Panc1 (cell line): ENCODE measurements at regions not wholly inside any gene's neighbourhood (a gene's known extent, or its start where the extent isn't known, plus 50 kb on each side); places are given as distances from the start of the nearest gene placed in this dataset.

Experiments
- ATAC-seq: fragments of 200-7000 bp; cut with Tn5 transposase; 2 replicates; pipeline ENCODE4 v1.9.1; 2020; ENCODE audit warnings: mild to moderate bottlenecking, moderate library complexity
- BruUV-seq: library from RNA; stranded (reverse); fragments of 400-500 nt; replicated peaks from 2 replicates; lab custom pipeline; 2021; lab: Mats Ljungman, UMichigan
- CTCF ChIA-PET: fragments of 300-600 bp; sonication (Branson Sonifier 250); formaldehyde crosslinking; loops from one replicate; lab custom pipeline; 2022; ENCODE audit warnings: antibody characterized with exemption; lab: Charles Lee
- POLR2A ChIA-PET: fragments of 300-600 bp; sonication (Branson Sonifier 250); formaldehyde crosslinking; loops from one replicate; lab custom pipeline; 2022; ENCODE audit warnings: antibody characterized with exemption; lab: Charles Lee
- DNase-seq: peaks from one replicate; pipeline ENCODE4 v3.0.0-alpha.2; 2010; ENCODE audit warnings: low read depth, low spot score
- H3K27ac ChIP-seq: 2 replicates; pipeline ENCODE4 v1.5.1; 2011; ENCODE audit warnings: mild to moderate bottlenecking, low read length, inconsistent platforms
- H3K27me3 ChIP-seq: fragments of 200-500 bp; sonication (Bioruptor generic); 2 replicates; pipeline ENCODE4 v1.6.0; 2014; ENCODE audit warnings: low read length, inconsistent platforms; ENCODE audit not compliant: control insufficient read depth, insufficient read depth
- H3K36me3 ChIP-seq: fragments of 200-500 bp; sonication (Bioruptor generic); 2 replicates; pipeline ENCODE4 v1.5.1; 2014; ENCODE audit warnings: inconsistent platforms, mild to moderate bottlenecking, low read length, moderate library complexity; ENCODE audit not compliant: control insufficient read depth, insufficient read depth
- H3K4me1 ChIP-seq: 2 replicates; pipeline ENCODE4 v1.5.1; 2011; ENCODE audit warnings: inconsistent platforms, mild to moderate bottlenecking, low read length, moderate library complexity; ENCODE audit not compliant: control insufficient read depth, insufficient read depth
- H3K4me3 ChIP-seq, 2 experiments: 2 replicates each; pipeline ENCODE4 v1.5.1; 2011 to 2012; ENCODE audit warnings: low read depth in 2 of 2, low read length in 2 of 2, mild to moderate bottlenecking in 2 of 2, inconsistent platforms in 1 of 2, moderate library complexity in 1 of 2
- H3K9me3 ChIP-seq: fragments of 200-500 bp; sonication (Bioruptor generic); 2 replicates; pipeline ENCODE4 v1.5.1; 2014; ENCODE audit warnings: low read depth, mild to moderate bottlenecking, inconsistent platforms, low read length, moderate library complexity; ENCODE audit not compliant: control insufficient read depth, insufficient read depth
- POLR2AphosphoS5 ChIP-seq: IDR thresholded peaks from 2 replicates; pipeline ENCODE4 v1.6.1; 2012; ENCODE audit warnings: mild to moderate bottlenecking, low read depth, low read length, moderate library complexity
- SIN3A ChIP-seq: IDR thresholded peaks from 2 replicates; pipeline ENCODE4 v1.6.1; 2012; ENCODE audit warnings: low read depth, mild to moderate bottlenecking, low read length, moderate library complexity, borderline replicate concordance; ENCODE audit not compliant: insufficient read depth
- TCF7L2 ChIP-seq: IDR thresholded peaks from 2 replicates; pipeline ENCODE4 v1.6.1; 2011; ENCODE audit warnings: mild to moderate bottlenecking, low read depth, low read length, inconsistent platforms
- in situ Hi-C: cut with HindIII; loops from 2 replicates; pipeline ENCODE4 v1.10.0; 2016; ENCODE audit warnings: low sequenced_read_pairs, low pct_unique_long_range_greater_than_20kb
- intact Hi-C: fragments of 100-400 bp; cut with micrococcal nuclease; formaldehyde crosslinking; loops from one replicate; pipeline ENCODE4 v1.10.0; 2022; ENCODE audit not compliant: unreplicated experiment
- TF ChIP-seq, protein P1 (sequence below): fragments of 450-650 bp; IDR thresholded peaks from 2 replicates; pipeline ENCODE4 v1.5.1; 2017; ENCODE audit warnings: mild to moderate bottlenecking
- TF ChIP-seq, protein P2 (sequence below), 2 experiments: IDR thresholded peaks; 2 replicates each; pipeline ENCODE4 v1.6.1; 2011 to 2012; ENCODE audit warnings: low read depth in 2 of 2, control low read depth in 1 of 2, low read length in 1 of 2, mild to moderate bottlenecking in 1 of 2, moderate library complexity in 1 of 2; ENCODE audit not compliant: insufficient read depth in 1 of 2

- intact Hi-C loops: no loop called here
- Histone ChIP-seq H3K4me3 (no peak overlapping the region), H3K9me3 (no peaks in the 10 kb centered on the region), H3K27ac (peak overlapping the region; percentile 12; the same call in 1 of the 2 replicates), H3K4me1 (peaks cover 19% of the 10 kb centered on the region), H3K36me3 (no peaks in the 10 kb centered on the region), H3K27me3 (no peaks in the 10 kb centered on the region)
- POLR2A ChIA-PET: interaction anchor here (0.8 kb wide), 1 partner anchor 90 kb away, joined by 8 read pairs; no protein-coding TSS in a partner anchor
- BruUV-seq: no TSS peak
- CTCF ChIA-PET: interaction anchor here (0.6 to 0.7 kb wide), 2 partner anchors 19 to 23 kb away, joined by 3 to 14 read pairs; no protein-coding TSS in a partner anchor
- TF ChIP-seq POLR2AphosphoS5 (no peak), SIN3A (no peak)
- in situ Hi-C loops: no loop called here
- no peak for DNase-seq
- no peak for ATAC-seq
Observed at GRCh38 chr7:47712416-47712815, 130.5 kb upstream of the TNS3 start.

DNA sequence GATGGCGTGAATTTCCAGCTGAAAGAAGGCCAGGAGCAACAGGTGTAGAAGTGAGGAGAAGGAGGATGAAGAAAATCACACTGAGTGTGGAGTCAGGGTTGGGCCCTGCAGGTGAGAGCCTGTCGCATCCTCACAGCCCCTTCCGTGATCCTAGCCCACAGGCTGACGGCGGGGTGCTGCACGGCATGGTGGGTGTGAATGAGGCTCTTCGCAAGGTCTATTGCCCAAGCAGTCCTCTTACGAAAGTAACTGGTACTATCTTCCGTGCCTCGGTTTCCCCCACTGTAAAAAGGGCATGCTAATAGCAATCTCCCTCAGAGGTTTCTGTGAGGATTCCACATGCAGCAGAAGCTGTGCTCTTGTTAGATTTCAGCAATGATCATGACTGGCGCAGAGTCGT lies 129.9 kb upstream of the TNS3 start:
- Histone ChIP-seq H3K4me3 (no peak overlapping the region), H3K4me1 (peaks cover 19% of the 10 kb centered on the region), H3K36me3 (no peaks in the 10 kb centered on the region), H3K27ac (peak overlapping the region; percentile 12), H3K27me3 (no peaks in the 10 kb centered on the region), H3K9me3 (no peaks in the 10 kb centered on the region)
- TF ChIP-seq POLR2AphosphoS5 (no peak), SIN3A (no peak), TCF7L2 (no peak)
- TF ChIP-seq, protein P1, sequence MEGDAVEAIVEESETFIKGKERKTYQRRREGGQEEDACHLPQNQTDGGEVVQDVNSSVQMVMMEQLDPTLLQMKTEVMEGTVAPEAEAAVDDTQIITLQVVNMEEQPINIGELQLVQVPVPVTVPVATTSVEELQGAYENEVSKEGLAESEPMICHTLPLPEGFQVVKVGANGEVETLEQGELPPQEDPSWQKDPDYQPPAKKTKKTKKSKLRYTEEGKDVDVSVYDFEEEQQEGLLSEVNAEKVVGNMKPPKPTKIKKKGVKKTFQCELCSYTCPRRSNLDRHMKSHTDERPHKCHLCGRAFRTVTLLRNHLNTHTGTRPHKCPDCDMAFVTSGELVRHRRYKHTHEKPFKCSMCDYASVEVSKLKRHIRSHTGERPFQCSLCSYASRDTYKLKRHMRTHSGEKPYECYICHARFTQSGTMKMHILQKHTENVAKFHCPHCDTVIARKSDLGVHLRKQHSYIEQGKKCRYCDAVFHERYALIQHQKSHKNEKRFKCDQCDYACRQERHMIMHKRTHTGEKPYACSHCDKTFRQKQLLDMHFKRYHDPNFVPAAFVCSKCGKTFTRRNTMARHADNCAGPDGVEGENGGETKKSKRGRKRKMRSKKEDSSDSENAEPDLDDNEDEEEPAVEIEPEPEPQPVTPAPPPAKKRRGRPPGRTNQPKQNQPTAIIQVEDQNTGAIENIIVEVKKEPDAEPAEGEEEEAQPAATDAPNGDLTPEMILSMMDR: no peak
- TF ChIP-seq, protein P2, sequence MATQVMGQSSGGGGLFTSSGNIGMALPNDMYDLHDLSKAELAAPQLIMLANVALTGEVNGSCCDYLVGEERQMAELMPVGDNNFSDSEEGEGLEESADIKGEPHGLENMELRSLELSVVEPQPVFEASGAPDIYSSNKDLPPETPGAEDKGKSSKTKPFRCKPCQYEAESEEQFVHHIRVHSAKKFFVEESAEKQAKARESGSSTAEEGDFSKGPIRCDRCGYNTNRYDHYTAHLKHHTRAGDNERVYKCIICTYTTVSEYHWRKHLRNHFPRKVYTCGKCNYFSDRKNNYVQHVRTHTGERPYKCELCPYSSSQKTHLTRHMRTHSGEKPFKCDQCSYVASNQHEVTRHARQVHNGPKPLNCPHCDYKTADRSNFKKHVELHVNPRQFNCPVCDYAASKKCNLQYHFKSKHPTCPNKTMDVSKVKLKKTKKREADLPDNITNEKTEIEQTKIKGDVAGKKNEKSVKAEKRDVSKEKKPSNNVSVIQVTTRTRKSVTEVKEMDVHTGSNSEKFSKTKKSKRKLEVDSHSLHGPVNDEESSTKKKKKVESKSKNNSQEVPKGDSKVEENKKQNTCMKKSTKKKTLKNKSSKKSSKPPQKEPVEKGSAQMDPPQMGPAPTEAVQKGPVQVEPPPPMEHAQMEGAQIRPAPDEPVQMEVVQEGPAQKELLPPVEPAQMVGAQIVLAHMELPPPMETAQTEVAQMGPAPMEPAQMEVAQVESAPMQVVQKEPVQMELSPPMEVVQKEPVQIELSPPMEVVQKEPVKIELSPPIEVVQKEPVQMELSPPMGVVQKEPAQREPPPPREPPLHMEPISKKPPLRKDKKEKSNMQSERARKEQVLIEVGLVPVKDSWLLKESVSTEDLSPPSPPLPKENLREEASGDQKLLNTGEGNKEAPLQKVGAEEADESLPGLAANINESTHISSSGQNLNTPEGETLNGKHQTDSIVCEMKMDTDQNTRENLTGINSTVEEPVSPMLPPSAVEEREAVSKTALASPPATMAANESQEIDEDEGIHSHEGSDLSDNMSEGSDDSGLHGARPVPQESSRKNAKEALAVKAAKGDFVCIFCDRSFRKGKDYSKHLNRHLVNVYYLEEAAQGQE (IDR thresholded peaks at IDR 0.05; ENCODE audit: insufficient read depth in 1 of 2, low read depth in 2 of 2, low read length in 1 of 2): no peak
- in situ Hi-C loops (no loop called here), intact Hi-C loops (no loop called here)
- DNase-seq: no peak
- BruUV-seq: no TSS peak
- POLR2A ChIA-PET: interaction anchor here (0.6 to 0.8 kb wide), 2 partner anchors 18 to 91 kb away, joined by 4 to 8 read pairs; no protein-coding TSS in a partner anchor
- no peak for ATAC-seq
- CTCF ChIA-PET: interaction anchor here (0.7 kb wide), 1 partner anchor 23 kb away, joined by 14 read pairs; no protein-coding TSS in a partner anchor

GRCh38 chr7:47710201-47710935 lies 128.5 kb upstream of the TNS3 start:
- TF ChIP-seq, protein P2 (IDR thresholded peaks at IDR 0.05; ENCODE audit: insufficient read depth in 1 of 2, low read depth in 2 of 2, low read length in 1 of 2): no peak
- TF ChIP-seq, protein P1: no peak
- TF ChIP-seq TCF7L2: no peak
- Histone ChIP-seq H3K9me3 (no peaks in the 10 kb centered on the region), H3K36me3 (no peaks in the 10 kb centered on the region), H3K4me3 (no peak overlapping the region), H3K4me1 (peaks cover 26% of the 10 kb centered on the region), H3K27ac (peak overlapping the region; percentile 81), H3K27me3 (no peaks in the 10 kb centered on the region)
- POLR2A ChIA-PET: no interaction called here
- BruUV-seq: no TSS peak
- DNase-seq (no peak), ATAC-seq (0 out of 2 replicates have a peak, but pooled peaks have one; percentile 22)
- CTCF ChIA-PET: no interaction called here
- in situ Hi-C loops (no loop called here), intact Hi-C loops (no loop called here)
